Endothelial cell of umbilical vein (primary cell): ENCODE measurements at regions not wholly inside any gene's neighbourhood (a gene's known extent, or its start where the extent isn't known, plus 50 kb on each side); places are given as distances from the start of the nearest gene placed in this dataset.

ENCODE experiments used
- EZH2 ChIP-seq: IDR thresholded peaks from 2 replicates; pipeline ENCODE4 v1.6.1; 2012; ENCODE audit warnings: borderline replicate concordance, low read depth, mild to moderate bottlenecking, moderate library complexity, low read length, inconsistent platforms; ENCODE audit not compliant: severe bottlenecking
- FOS ChIP-seq: IDR thresholded peaks from 2 replicates; pipeline ENCODE4 v1.6.1; 2011; ENCODE audit warnings: mild to moderate bottlenecking, low read length, moderate library complexity, borderline replicate concordance; ENCODE audit not compliant: insufficient read depth
- GATA2 ChIP-seq: IDR thresholded peaks from 2 replicates; pipeline ENCODE4 v1.7.0; 2011; ENCODE audit warnings: low read depth, mild to moderate bottlenecking, moderate library complexity, mixed read lengths, low read length; ENCODE audit not compliant: insufficient read length, insufficient read depth
- JUN ChIP-seq: IDR thresholded peaks from 2 replicates; pipeline ENCODE4 v1.6.1; 2011; ENCODE audit warnings: borderline replicate concordance, low read depth; ENCODE audit not compliant: insufficient read length, insufficient read depth
- MYC ChIP-seq: IDR thresholded peaks from one replicate; pipeline ENCODE4 v1.6.1; 2011; ENCODE audit warnings: mild to moderate bottlenecking, low read depth, low read length
- POLR2A ChIP-seq: IDR thresholded peaks from 2 replicates; pipeline ENCODE4 v1.6.1; 2012; ENCODE audit warnings: low read depth, mild to moderate bottlenecking, control low read depth, low read length
- POLR2AphosphoS5 ChIP-seq: IDR thresholded peaks from 2 replicates; pipeline ENCODE4 v1.6.1; 2012; ENCODE audit warnings: low read depth, mild to moderate bottlenecking, control low read depth, low read length, moderate library complexity; ENCODE audit not compliant: insufficient read depth
- TF ChIP-seq, protein P1 (sequence below), 2 donors: IDR thresholded peaks; 1 replicate in 1 of 2; 2 replicates in 1 of 2; pipeline ENCODE4 v1.5.1; 2011; ENCODE audit warnings: low read length in 2 of 2, mild to moderate bottlenecking in 2 of 2, moderate library complexity in 2 of 2, control low read depth in 1 of 2, inconsistent platforms in 1 of 2, low read depth in 1 of 2; ENCODE audit not compliant: insufficient read depth in 1 of 2; ENCODE audit errors: extremely low read depth in 1 of 2
- TF ChIP-seq, protein P2 (sequence below): IDR thresholded peaks from 2 replicates; pipeline ENCODE4 v1.6.1; 2011; ENCODE audit not compliant: insufficient read depth, insufficient read length

DNA sequence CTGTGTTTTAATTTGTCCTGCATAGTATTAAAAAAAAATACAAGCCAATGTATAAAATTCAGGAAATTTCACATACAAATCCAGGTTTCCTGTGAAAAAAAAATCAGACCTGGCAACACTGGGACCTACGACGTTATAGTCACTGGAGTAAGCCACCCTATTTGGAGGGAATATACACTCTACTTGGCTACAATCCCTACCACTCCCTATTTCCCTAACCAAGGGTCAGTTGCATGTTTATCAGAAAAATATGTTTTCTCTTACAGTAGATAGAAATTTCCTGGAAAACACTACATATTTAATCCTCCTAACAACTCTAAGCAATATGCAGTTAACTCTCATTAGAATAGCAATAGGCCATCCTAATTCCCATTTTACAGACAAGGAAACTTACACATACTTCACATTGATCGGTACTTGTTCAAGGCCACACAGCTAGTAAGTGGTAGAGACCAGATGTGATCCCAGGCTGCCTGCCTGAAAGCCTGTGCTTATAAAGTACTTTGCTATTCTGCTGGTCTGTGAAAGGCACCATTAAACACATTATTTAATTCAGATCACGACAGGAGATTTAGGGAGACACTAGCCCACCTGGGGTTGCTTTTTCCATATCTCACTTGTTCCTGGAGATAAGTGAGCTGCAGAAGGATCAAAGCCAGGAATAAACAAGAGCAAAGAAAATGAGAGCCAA lies 70.8 kb downstream of the MFAP3 start:
- TF ChIP-seq, protein P1, sequence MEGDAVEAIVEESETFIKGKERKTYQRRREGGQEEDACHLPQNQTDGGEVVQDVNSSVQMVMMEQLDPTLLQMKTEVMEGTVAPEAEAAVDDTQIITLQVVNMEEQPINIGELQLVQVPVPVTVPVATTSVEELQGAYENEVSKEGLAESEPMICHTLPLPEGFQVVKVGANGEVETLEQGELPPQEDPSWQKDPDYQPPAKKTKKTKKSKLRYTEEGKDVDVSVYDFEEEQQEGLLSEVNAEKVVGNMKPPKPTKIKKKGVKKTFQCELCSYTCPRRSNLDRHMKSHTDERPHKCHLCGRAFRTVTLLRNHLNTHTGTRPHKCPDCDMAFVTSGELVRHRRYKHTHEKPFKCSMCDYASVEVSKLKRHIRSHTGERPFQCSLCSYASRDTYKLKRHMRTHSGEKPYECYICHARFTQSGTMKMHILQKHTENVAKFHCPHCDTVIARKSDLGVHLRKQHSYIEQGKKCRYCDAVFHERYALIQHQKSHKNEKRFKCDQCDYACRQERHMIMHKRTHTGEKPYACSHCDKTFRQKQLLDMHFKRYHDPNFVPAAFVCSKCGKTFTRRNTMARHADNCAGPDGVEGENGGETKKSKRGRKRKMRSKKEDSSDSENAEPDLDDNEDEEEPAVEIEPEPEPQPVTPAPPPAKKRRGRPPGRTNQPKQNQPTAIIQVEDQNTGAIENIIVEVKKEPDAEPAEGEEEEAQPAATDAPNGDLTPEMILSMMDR (IDR thresholded peaks at IDR 0.05; ENCODE audit: extremely low read depth in 1 of 2, insufficient read depth in 1 of 2, low read depth in 1 of 2, low read length in 2 of 2): no peak
- TF ChIP-seq EZH2 (no peak), POLR2A (no peak), MYC (no peak), POLR2AphosphoS5 (no peak), JUN (no peak), FOS (no peak), GATA2 (no peak)
- TF ChIP-seq, protein P2, sequence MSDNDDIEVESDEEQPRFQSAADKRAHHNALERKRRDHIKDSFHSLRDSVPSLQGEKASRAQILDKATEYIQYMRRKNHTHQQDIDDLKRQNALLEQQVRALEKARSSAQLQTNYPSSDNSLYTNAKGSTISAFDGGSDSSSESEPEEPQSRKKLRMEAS: no peak
